Lower lobe of right lung (tissue), 2 donors: ENCODE measurements at regions not wholly inside any gene's neighbourhood (a gene's known extent, or its start where the extent isn't known, plus 50 kb on each side); places are given as distances from the start of the nearest gene placed in this dataset.

Experiments
- ATAC-seq, 2 donors: fragments of 200-7000 bp; cut with Tn5 transposase; one replicate each; pipeline ENCODE4 v1.9.1; 2020 to 2022; ENCODE audit warnings: mild to moderate bottlenecking in 2 of 2, moderate library complexity in 2 of 2
- DNase-seq: peaks from one replicate; pipeline ENCODE4 v3.0.0-alpha.2; 2020
- H3K27ac ChIP-seq: fragments of 200-600 bp; one replicate; pipeline ENCODE4 v1.8.0; 2022
- H3K27me3 ChIP-seq: fragments of 200-600 bp; one replicate; pipeline ENCODE4 v1.8.0; 2022; ENCODE audit warnings: low read depth
- H3K36me3 ChIP-seq: fragments of 200-600 bp; one replicate; pipeline ENCODE4 v1.8.0; 2022; ENCODE audit warnings: mild to moderate bottlenecking
- H3K4me1 ChIP-seq: fragments of 200-600 bp; one replicate; pipeline ENCODE4 v1.8.0; 2022
- H3K4me3 ChIP-seq: fragments of 200-600 bp; one replicate; pipeline ENCODE4 v1.8.0; 2022; ENCODE audit warnings: mild to moderate bottlenecking
- H3K9me3 ChIP-seq: fragments of 200-600 bp; one replicate; pipeline ENCODE4 v1.8.0; 2022
- CTCF ChIP-seq: fragments of 200-600 bp; IDR thresholded peaks from one replicate; pipeline ENCODE4 v1.8.0; 2022; ENCODE audit warnings: antibody characterized with exemption, mild to moderate bottlenecking
- intact Hi-C: fragments of 100-400 bp; cut with DNase I; formaldehyde crosslinking; loops from one replicate; pipeline ENCODE4 v1.11.0; 2022
- donor health status: DM: no; HTN: yes; CAD: no; lungs with severe emphysema.

- TF ChIP-seq CTCF = no peak
- Histone ChIP-seq H3K27ac (no peak overlapping the region), H3K4me1 (no peaks in the 10 kb centered on the region), H3K4me3 (no peak overlapping the region), H3K27me3 (no peaks in the 10 kb centered on the region), H3K9me3 (no peaks in the 10 kb centered on the region), H3K36me3 (no peaks in the 10 kb centered on the region)
- no peak for ATAC-seq
- DNase-seq = no peak
- intact Hi-C loops = no loop called here
Observed at GRCh38 chr7:21200503-21200902, 227.4 kb upstream of the SP4 start.

- DNase-seq (no peak), ATAC-seq (no peak)
- intact Hi-C loops = no loop called here
- Histone ChIP-seq H3K27ac (no peak overlapping the region), H3K9me3 (no peaks in the 10 kb centered on the region), H3K27me3 (no peaks in the 10 kb centered on the region), H3K4me3 (no peak overlapping the region), H3K4me1 (no peaks in the 10 kb centered on the region), H3K36me3 (no peaks in the 10 kb centered on the region)
- no peak for TF ChIP-seq CTCF
Observed at GRCh38 chr7:21214657-21215056, 213.2 kb upstream of the SP4 start.

- DNase-seq (no peak), ATAC-seq (no peak)
- Histone ChIP-seq H3K27me3 (no peaks in the 10 kb centered on the region), H3K4me1 (no peaks in the 10 kb centered on the region), H3K9me3 (no peaks in the 10 kb centered on the region), H3K4me3 (no peak overlapping the region), H3K27ac (no peak overlapping the region), H3K36me3 (no peaks in the 10 kb centered on the region)
- TF ChIP-seq CTCF = no peak
- intact Hi-C loops = no loop called here
Observed at GRCh38 chr7:21215307-21215706, 212.6 kb upstream of the SP4 start.

GRCh38 chr7:21217365-21217764 lies 210.5 kb upstream of the SP4 start:
- intact Hi-C loops = no loop called here
- no peaks in the 10 kb centered on the region for H3K36me3 ChIP-seq
- no peak overlapping the region for H3K27ac ChIP-seq
- H3K4me1 ChIP-seq = no peaks in the 10 kb centered on the region
- no peaks in the 10 kb centered on the region for H3K9me3 ChIP-seq
- H3K4me3 ChIP-seq = no peak overlapping the region
- H3K27me3 ChIP-seq = no peaks in the 10 kb centered on the region
- no peak for TF ChIP-seq CTCF
- DNase-seq = no peak
- no peak for ATAC-seq

GRCh38 chr7:21218155-21218554 lies 209.7 kb upstream of the SP4 start:
- TF ChIP-seq CTCF = no peak
- intact Hi-C loops = no loop called here
- Histone ChIP-seq H3K27me3 (no peaks in the 10 kb centered on the region), H3K4me1 (no peaks in the 10 kb centered on the region), H3K36me3 (no peaks in the 10 kb centered on the region), H3K27ac (no peak overlapping the region), H3K9me3 (no peaks in the 10 kb centered on the region), H3K4me3 (no peak overlapping the region)
- ATAC-seq = no peak
- no peak for DNase-seq

GRCh38 chr7:21221130-21221529 lies 206.8 kb upstream of the SP4 start:
- H3K27ac ChIP-seq = no peak overlapping the region
- ATAC-seq = no peak

More at GRCh38 chr7:21221130-21221529, 206.8 kb upstream of the SP4 start:
- TF ChIP-seq CTCF = no peak
- intact Hi-C loops = no loop called here
- no peaks in the 10 kb centered on the region for H3K4me1 ChIP-seq
- no peak overlapping the region for H3K4me3 ChIP-seq
- no peaks in the 10 kb centered on the region for H3K36me3 ChIP-seq
- H3K27me3 ChIP-seq = no peaks in the 10 kb centered on the region
- no peaks in the 10 kb centered on the region for H3K9me3 ChIP-seq
- no peak for DNase-seq
